Upper lobe of left lung (tissue), 6 donors: ENCODE measurements at regions not wholly inside any gene's neighbourhood (a gene's known extent, or its start where the extent isn't known, plus 50 kb on each side); places are given as distances from the start of the nearest gene placed in this dataset.

Experiments
- ATAC-seq, 2 donors: fragments of 200-7000 bp; cut with Tn5 transposase; one replicate each; pipeline ENCODE4 v1.9.1; 2022; ENCODE audit warnings: mild to moderate bottlenecking in 2 of 2, moderate library complexity in 2 of 2; ENCODE audit not compliant: low FRiP score in 2 of 2
- DNase-seq, 2 donors: peaks; one replicate each; pipeline ENCODE4 v3.0.0-alpha.2; 2019 to 2020
- H3K27ac ChIP-seq, 4 donors: fragments of 200-600 bp; sonication (generic); one replicate each; pipeline ENCODE4 v1.5.1; 2016 to 2019
- H3K27me3 ChIP-seq, 4 donors: fragments of 200-600 bp; sonication (generic); one replicate each; pipeline ENCODE4 v1.5.1; 2017 to 2019
- H3K36me3 ChIP-seq, 4 donors: fragments of 200-600 bp; sonication (generic); one replicate each; pipeline ENCODE4 v1.5.1; 2016 to 2019
- H3K4me1 ChIP-seq, 4 donors: fragments of 200-600 bp; sonication (generic); one replicate each; pipeline ENCODE4 v1.5.1; 2018 to 2019
- H3K4me3 ChIP-seq, 4 donors: fragments of 200-600 bp; sonication (generic); one replicate each; pipeline ENCODE4 v1.5.1; 2017 to 2019; ENCODE audit warnings: mild to moderate bottlenecking in 2 of 4, moderate library complexity in 1 of 4
- H3K9me3 ChIP-seq, 4 donors: fragments of 200-600 bp; sonication (generic); one replicate each; pipeline ENCODE4 v1.5.1; 2018 to 2019
- EP300 ChIP-seq, 4 donors: sonication (generic); formaldehyde crosslinking; IDR thresholded peaks; one replicate each; pipeline ENCODE4 v1.5.1; 2017; ENCODE audit warnings: antibody characterized with exemption in 4 of 4, control low read depth in 2 of 4
- POLR2A ChIP-seq, 4 donors: fragments of 450-650 bp; IDR thresholded peaks; one replicate each; pipeline ENCODE4 v1.5.1; 2016 to 2017; ENCODE audit warnings: antibody characterized with exemption in 4 of 4, mild to moderate bottlenecking in 2 of 4
- POLR2AphosphoS5 ChIP-seq, 2 donors: sonication (generic); formaldehyde crosslinking; IDR thresholded peaks; one replicate each; pipeline ENCODE4 v1.5.1; 2017; ENCODE audit warnings: antibody characterized with exemption in 2 of 2
- WGBS, 2 donors: methylation state at CpG; one replicate each; pipeline ENCODE4 v1.1.5; 2017 to 2018; 5-methylcytosine and 5-hydroxymethylcytosine counted together
- TF ChIP-seq, protein P1 (sequence below), 6 experiments: fragments of 450-650 bp in 4 of 6; fragments of 200-600 bp in 2 of 6; sonication (generic) in 2 of 6; IDR thresholded peaks; one replicate each; pipeline ENCODE4 v1.5.1; 2016 to 2019; ENCODE audit warnings: antibody characterized with exemption in 6 of 6
- donor health status: DM: no; HTN: no; CAD: no; lungs with moderate emphysema.
- donor health status: DM: no; HTN: yes; CAD: no; lungs with severe emphysema.

GRCh38 chr2:150126839-150127238 lies 360.6 kb downstream of the RND3 start:
- Histone ChIP-seq H3K36me3 (no peaks in the 10 kb centered on the region), H3K4me3 (no peak overlapping the region), H3K27ac (no peak overlapping the region), H3K4me1 (peaks cover 0 to 9% (median 3%) of the 10 kb centered on the region in 4 donors), H3K9me3 (no peaks in the 10 kb centered on the region), H3K27me3 (no peaks in the 10 kb centered on the region)
- no peak for ATAC-seq
- 93 to 97% methylated on average over 1 to 2 of the region's 2 CpGs for WGBS, 2 donors
- DNase-seq, result no peak
- TF ChIP-seq EP300 (IDR thresholded peaks at IDR 0.05), result no peak
- TF ChIP-seq, protein P1, sequence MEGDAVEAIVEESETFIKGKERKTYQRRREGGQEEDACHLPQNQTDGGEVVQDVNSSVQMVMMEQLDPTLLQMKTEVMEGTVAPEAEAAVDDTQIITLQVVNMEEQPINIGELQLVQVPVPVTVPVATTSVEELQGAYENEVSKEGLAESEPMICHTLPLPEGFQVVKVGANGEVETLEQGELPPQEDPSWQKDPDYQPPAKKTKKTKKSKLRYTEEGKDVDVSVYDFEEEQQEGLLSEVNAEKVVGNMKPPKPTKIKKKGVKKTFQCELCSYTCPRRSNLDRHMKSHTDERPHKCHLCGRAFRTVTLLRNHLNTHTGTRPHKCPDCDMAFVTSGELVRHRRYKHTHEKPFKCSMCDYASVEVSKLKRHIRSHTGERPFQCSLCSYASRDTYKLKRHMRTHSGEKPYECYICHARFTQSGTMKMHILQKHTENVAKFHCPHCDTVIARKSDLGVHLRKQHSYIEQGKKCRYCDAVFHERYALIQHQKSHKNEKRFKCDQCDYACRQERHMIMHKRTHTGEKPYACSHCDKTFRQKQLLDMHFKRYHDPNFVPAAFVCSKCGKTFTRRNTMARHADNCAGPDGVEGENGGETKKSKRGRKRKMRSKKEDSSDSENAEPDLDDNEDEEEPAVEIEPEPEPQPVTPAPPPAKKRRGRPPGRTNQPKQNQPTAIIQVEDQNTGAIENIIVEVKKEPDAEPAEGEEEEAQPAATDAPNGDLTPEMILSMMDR (IDR thresholded peaks at IDR 0.05), result no peak
- no peak for TF ChIP-seq POLR2A (IDR thresholded peaks at IDR 0.05)
- no peak for TF ChIP-seq POLR2AphosphoS5 (IDR thresholded peaks at IDR 0.05)

DNA sequence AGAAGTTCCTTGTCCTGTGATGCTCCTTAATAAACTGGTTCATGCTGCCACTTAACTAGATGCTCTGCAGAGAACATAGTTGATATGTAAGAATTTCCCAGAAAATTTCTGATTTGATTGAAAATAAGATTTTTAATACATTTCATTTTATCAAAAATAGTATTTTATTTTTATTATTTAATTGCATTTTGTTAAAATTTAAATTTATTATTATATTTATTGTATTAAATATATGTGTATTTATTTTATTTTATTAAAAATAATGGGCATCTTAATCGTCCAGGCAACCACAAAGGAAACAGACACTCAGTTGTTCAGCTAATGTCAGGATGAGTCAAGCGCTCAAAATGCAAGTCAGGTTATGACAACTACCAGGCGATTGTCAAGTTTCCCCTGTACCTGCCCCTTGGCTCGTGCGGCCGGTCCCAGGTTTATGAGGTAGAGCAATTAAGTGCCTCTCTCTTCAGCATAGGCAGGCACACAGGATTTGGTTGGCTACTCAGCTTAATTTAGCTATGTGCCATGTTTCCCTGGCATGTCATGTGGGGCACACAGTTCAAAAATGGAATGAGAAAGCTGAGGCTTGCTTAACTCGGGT lies 361.2 kb downstream of the RND3 start:
- no peak for TF ChIP-seq POLR2AphosphoS5 (IDR thresholded peaks at IDR 0.05)
- no peak for TF ChIP-seq EP300 (IDR thresholded peaks at IDR 0.05)
- TF ChIP-seq POLR2A (IDR thresholded peaks at IDR 0.05), result no peak
- TF ChIP-seq, protein P1 (IDR thresholded peaks at IDR 0.05), result no peak
- Histone ChIP-seq H3K4me3 (no peak overlapping the region), H3K4me1 (peaks cover 0 to 9% (median 3%) of the 10 kb centered on the region in 4 donors), H3K36me3 (no peaks in the 10 kb centered on the region), H3K9me3 (no peaks in the 10 kb centered on the region), H3K27ac (no peak overlapping the region), H3K27me3 (no peaks in the 10 kb centered on the region)
- 91 to 93% methylated on average over 6 to 7 of the region's 7 CpGs for WGBS, 2 donors
- DNase-seq (no peak), ATAC-seq (no peak)

- no peak for DNase-seq
- WGBS, 2 donors, result 48 to 50% methylated on average over 9 of the region's 9 CpGs
- Histone ChIP-seq H3K27me3 (no peaks in the 10 kb centered on the region), H3K27ac (no peak overlapping the region), H3K9me3 (no peaks in the 10 kb centered on the region), H3K4me1 (peaks cover 0 to 9% (median 3%) of the 10 kb centered on the region in 4 donors), H3K36me3 (no peaks in the 10 kb centered on the region), H3K4me3 (no peak overlapping the region)
- TF ChIP-seq EP300 (IDR thresholded peaks at IDR 0.05) (no peak), POLR2A (IDR thresholded peaks at IDR 0.05) (no peak), POLR2AphosphoS5 (IDR thresholded peaks at IDR 0.05) (no peak)
- TF ChIP-seq, protein P1 (IDR thresholded peaks at IDR 0.05), result no peak
- peak in 1 of 2 donors; percentile 47 for ATAC-seq
Observed at GRCh38 chr2:150125708-150126107, 361.8 kb downstream of the RND3 start.

DNA sequence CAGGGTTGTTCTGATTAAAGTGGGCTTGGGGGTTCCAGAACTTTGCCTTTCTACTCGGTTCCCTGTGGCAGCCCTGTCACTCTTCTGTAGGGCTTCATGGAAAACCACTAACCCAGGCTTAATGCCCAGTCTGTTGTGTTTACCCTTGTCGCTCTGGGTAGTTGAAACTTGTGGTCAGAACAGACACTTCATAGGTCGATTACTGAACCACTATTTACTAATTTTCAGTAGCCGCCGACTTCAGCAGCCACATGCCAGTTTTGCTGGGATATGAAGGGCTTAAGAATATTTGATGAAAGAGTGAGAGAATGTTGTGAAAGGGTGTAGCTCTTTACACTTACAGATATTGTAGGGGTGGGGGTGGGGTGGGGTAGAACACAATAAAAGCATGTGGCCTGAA lies 362.3 kb downstream of the RND3 start:
- Histone ChIP-seq H3K4me3 (no peak overlapping the region), H3K4me1 (peaks cover 0 to 12% (median 4%) of the 10 kb centered on the region in 4 donors), H3K36me3 (no peaks in the 10 kb centered on the region), H3K27ac (no peak overlapping the region), H3K27me3 (no peaks in the 10 kb centered on the region), H3K9me3 (no peaks in the 10 kb centered on the region)
- no peak for TF ChIP-seq POLR2AphosphoS5 (IDR thresholded peaks at IDR 0.05)
- TF ChIP-seq, protein P1 (IDR thresholded peaks at IDR 0.05), result no peak
- TF ChIP-seq EP300 (IDR thresholded peaks at IDR 0.05), result no peak
- TF ChIP-seq POLR2A (IDR thresholded peaks at IDR 0.05), result no peak
- peak in 1 of 2 donors; percentile 62 for DNase-seq
- ATAC-seq, result no peak
- WGBS, 2 donors, result 52 to 71% methylated on average over 5 of the region's 5 CpGs

DNA sequence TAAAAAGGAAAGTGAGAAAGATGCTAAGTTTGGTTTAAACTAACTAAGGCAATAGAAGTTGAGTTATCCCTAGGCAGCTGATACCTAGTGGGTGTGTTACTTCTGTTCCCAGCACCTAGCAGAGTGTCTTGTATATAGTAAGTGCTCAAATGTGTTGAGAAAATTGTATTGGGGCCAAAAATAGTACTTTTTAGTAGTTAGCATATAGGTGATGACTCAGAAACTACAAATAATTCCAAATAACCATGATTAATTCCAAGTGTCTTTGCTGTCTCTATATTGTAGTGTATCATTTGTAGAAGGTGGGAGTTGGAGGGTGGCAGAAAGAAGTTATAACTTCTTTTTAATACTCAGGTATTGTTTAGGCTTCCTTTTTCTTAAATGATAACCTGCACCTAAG lies 362.7 kb downstream of the RND3 start:
- Histone ChIP-seq H3K9me3 (no peaks in the 10 kb centered on the region), H3K36me3 (no peaks in the 10 kb centered on the region), H3K4me3 (no peak overlapping the region), H3K4me1 (peaks cover 0 to 12% (median 5%) of the 10 kb centered on the region in 4 donors), H3K27ac (no peak overlapping the region), H3K27me3 (no peaks in the 10 kb centered on the region)
- DNase-seq (no peak), ATAC-seq (no peak)
- TF ChIP-seq, protein P1 (IDR thresholded peaks at IDR 0.05), result no peak
- no peak for TF ChIP-seq POLR2A (IDR thresholded peaks at IDR 0.05)
- no peak for TF ChIP-seq EP300 (IDR thresholded peaks at IDR 0.05)
- no peak for TF ChIP-seq POLR2AphosphoS5 (IDR thresholded peaks at IDR 0.05)
